ENCODE measurements at regions not wholly inside any gene's neighbourhood (a gene's known extent, or its start where the extent isn't known, plus 50 kb on each side); places are given as distances from the start of the nearest gene placed in this dataset.
"Not testable (repeated sequence)": the region's sequence is repeated elsewhere in the genome, so short reads cannot be mapped to it uniquely, and the experiment has no call there.

- no peaks in the 10 kb centered on the region for H3F3A ChIP-seq (ENCODE audit: control insufficient read depth, insufficient read depth)
- H3K9me2 ChIP-seq (replicated peaks; ENCODE audit: control insufficient read depth, low read length) = no peaks in the 10 kb centered on the region
- no peak overlapping the region for H3K4me2 ChIP-seq (ENCODE audit: low read length)
- no peaks in the 10 kb centered on the region for H4K20me1 ChIP-seq (ENCODE audit: control insufficient read depth, insufficient read depth, low read depth, low read length)
- no peaks in the 10 kb centered on the region for H3K4me1 ChIP-seq (ENCODE audit: control insufficient read depth, low read length)
- H3K9me3 ChIP-seq (ENCODE audit: control insufficient read depth, insufficient read depth, low read length) = no peaks in the 10 kb centered on the region
- H3K27ac ChIP-seq (ENCODE audit: low read depth, low read length) = no peak overlapping the region
- H3K36me3 ChIP-seq (ENCODE audit: control insufficient read depth, low read length) = no peaks in the 10 kb centered on the region
- no peaks in the 10 kb centered on the region for H3K27me3 ChIP-seq (ENCODE audit: control insufficient read depth, low read length)
- H3K4me3 ChIP-seq (ENCODE audit: low read length) = no peak overlapping the region
- H3K79me2 ChIP-seq (ENCODE audit: control insufficient read depth, low read length) = no peaks in the 10 kb centered on the region
- TF ChIP-seq EZH2phosphoT487 (IDR thresholded peaks at IDR 0.05; ENCODE audit: borderline replicate concordance, low read length) = no peak
- no peak for TF ChIP-seq CTCF (IDR thresholded peaks at IDR 0.05; ENCODE audit: low read depth, low read length, poor library complexity, severe bottlenecking)
Observed at GRCh38 chr5:6106756-6107155, 271.6 kb downstream of the MED10 start.

GRCh38 chr5:6105320-6105719, 273.0 kb downstream of the MED10 start:
- Histone ChIP-seq H3K9me2 (replicated peaks; ENCODE audit: control insufficient read depth, low read length) (no peaks in the 10 kb centered on the region), H4K20me1 (ENCODE audit: control insufficient read depth, insufficient read depth, low read depth, low read length) (no peaks in the 10 kb centered on the region), H3K9me3 (ENCODE audit: control insufficient read depth, insufficient read depth, low read length) (no peaks in the 10 kb centered on the region), H3K4me2 (ENCODE audit: low read length) (no peak overlapping the region), H3F3A (ENCODE audit: control insufficient read depth, insufficient read depth) (no peaks in the 10 kb centered on the region), H3K36me3 (ENCODE audit: control insufficient read depth, low read length) (no peaks in the 10 kb centered on the region), H3K27me3 (ENCODE audit: control insufficient read depth, low read length) (no peaks in the 10 kb centered on the region), H3K4me1 (ENCODE audit: control insufficient read depth, low read length) (no peaks in the 10 kb centered on the region), H3K27ac (ENCODE audit: low read depth, low read length) (no peak overlapping the region), H3K4me3 (ENCODE audit: low read length) (no peak overlapping the region), H3K79me2 (ENCODE audit: control insufficient read depth, low read length) (no peaks in the 10 kb centered on the region)
- TF ChIP-seq CTCF (IDR thresholded peaks at IDR 0.05; ENCODE audit: low read depth, low read length, poor library complexity, severe bottlenecking) = no peak
- TF ChIP-seq EZH2phosphoT487 (IDR thresholded peaks at IDR 0.05; ENCODE audit: borderline replicate concordance, low read length) = no peak

GRCh38 chr5:6096101-6096500, 282.2 kb downstream of the MED10 start:
- TF ChIP-seq EZH2phosphoT487 (IDR thresholded peaks at IDR 0.05; ENCODE audit: borderline replicate concordance, low read length) = no peak
- Histone ChIP-seq H3F3A (ENCODE audit: control insufficient read depth, insufficient read depth) (no peaks in the 10 kb centered on the region), H3K9me3 (ENCODE audit: control insufficient read depth, insufficient read depth, low read length) (no peaks in the 10 kb centered on the region), H3K9me2 (replicated peaks; ENCODE audit: control insufficient read depth, low read length) (no peaks in the 10 kb centered on the region), H3K4me2 (ENCODE audit: low read length) (no peak overlapping the region), H3K4me1 (ENCODE audit: control insufficient read depth, low read length) (no peaks in the 10 kb centered on the region), H3K4me3 (ENCODE audit: low read length) (no peak overlapping the region), H3K27me3 (ENCODE audit: control insufficient read depth, low read length) (no peaks in the 10 kb centered on the region), H3K36me3 (ENCODE audit: control insufficient read depth, low read length) (no peaks in the 10 kb centered on the region), H4K20me1 (ENCODE audit: control insufficient read depth, insufficient read depth, low read depth, low read length) (no peaks in the 10 kb centered on the region), H3K27ac (ENCODE audit: low read depth, low read length) (no peak overlapping the region), H3K79me2 (ENCODE audit: control insufficient read depth, low read length) (no peaks in the 10 kb centered on the region)

- H3K4me2 ChIP-seq (ENCODE audit: low read length); H4K20me1 ChIP-seq (ENCODE audit: control insufficient read depth, insufficient read depth, low read depth, low read length); H3K27me3 ChIP-seq (ENCODE audit: control insufficient read depth, low read length); H3K79me2 ChIP-seq (ENCODE audit: control insufficient read depth, low read length); H3F3A ChIP-seq (ENCODE audit: control insufficient read depth, insufficient read depth); H3K4me1 ChIP-seq (ENCODE audit: control insufficient read depth, low read length); H3K4me3 ChIP-seq (ENCODE audit: low read length); H3K9me2 ChIP-seq (replicated peaks; ENCODE audit: control insufficient read depth, low read length); H3K36me3 ChIP-seq (ENCODE audit: control insufficient read depth, low read length); H3K27ac ChIP-seq (ENCODE audit: low read depth, low read length); H3K9me3 ChIP-seq (ENCODE audit: control insufficient read depth, insufficient read depth, low read length): not testable (repeated sequence)
Observed at GRCh38 chr5:6094180-6094579, 284.2 kb downstream of the MED10 start.

All from DOHH2 (cell line).